Smooth muscle cell (in vitro differentiated cells): ENCODE measurements at regions not wholly inside any gene's neighbourhood (a gene's known extent, or its start where the extent isn't known, plus 50 kb on each side); places are given as distances from the start of the nearest gene placed in this dataset.
"Not testable (repeated sequence)": the region's sequence is repeated elsewhere in the genome, so short reads cannot be mapped to it uniquely, and the experiment has no call there.

Source experiments
- DNase-seq: peaks from one replicate; lab custom pipeline; 2025; ENCODE audit not compliant: unreplicated experiment; lab: John Stamatoyannopoulos, UW
- H2AFZ ChIP-seq: fragments of 200-600 bp; sonication (generic); 2 replicates; pipeline ENCODE4 v1.6.0; 2016; ENCODE audit warnings: antibody characterized with exemption, low read depth, mild to moderate bottlenecking
- H3F3A ChIP-seq: fragments of 200-600 bp; sonication (generic); 2 replicates; pipeline ENCODE4 v1.6.0; 2017; ENCODE audit warnings: antibody characterized with exemption, low read depth
- H3K27ac ChIP-seq: fragments of 200-600 bp; sonication (generic); 2 replicates; pipeline ENCODE4 v1.5.1; 2016; ENCODE audit warnings: low read depth, mild to moderate bottlenecking
- H3K27me3 ChIP-seq: fragments of 200-600 bp; sonication (generic); 2 replicates; pipeline ENCODE4 v1.6.1; 2016; ENCODE audit warnings: low read depth, mild to moderate bottlenecking
- H3K36me3 ChIP-seq: fragments of 200-600 bp; sonication (generic); 2 replicates; pipeline ENCODE4 v1.5.1; 2016; ENCODE audit warnings: low read depth
- H3K4me1 ChIP-seq: fragments of 200-600 bp; sonication (generic); 2 replicates; pipeline ENCODE4 v1.5.1; 2016; ENCODE audit warnings: low read depth
- H3K4me2 ChIP-seq: fragments of 200-600 bp; sonication (generic); 2 replicates; pipeline ENCODE4 v1.6.0; 2016; ENCODE audit warnings: mild to moderate bottlenecking
- H3K4me3 ChIP-seq: fragments of 200-600 bp; sonication (generic); 2 replicates; pipeline ENCODE4 v1.5.1; 2016; ENCODE audit warnings: mild to moderate bottlenecking
- H3K79me2 ChIP-seq: fragments of 200-600 bp; sonication (generic); 2 replicates; pipeline ENCODE4 v1.6.0; 2016; ENCODE audit warnings: low read depth, mild to moderate bottlenecking
- H3K9ac ChIP-seq: fragments of 200-600 bp; sonication (generic); 2 replicates; pipeline ENCODE4 v1.6.0; 2016; ENCODE audit warnings: low read depth
- H3K9me3 ChIP-seq: fragments of 200-600 bp; sonication (generic); replicated peaks from 2 replicates; pipeline ENCODE4 v1.5.1; 2016; ENCODE audit warnings: low read depth
- H4K20me1 ChIP-seq: fragments of 200-600 bp; sonication (generic); 2 replicates; pipeline ENCODE4 v1.6.0; 2016; ENCODE audit warnings: low read depth
- CTCF ChIP-seq: fragments of 200-600 bp; sonication (generic); IDR thresholded peaks from 2 replicates; pipeline ENCODE4 v1.5.1; 2017; ENCODE audit warnings: borderline replicate concordance, mild to moderate bottlenecking, antibody characterized with exemption; ENCODE audit not compliant: insufficient read depth, poor library complexity, severe bottlenecking
- WGBS: methylation state at CpG from one replicate; pipeline ENCODE4 v1.1.7; 2016; ENCODE audit warnings: low lambda C conversion rate; 5-methylcytosine and 5-hydroxymethylcytosine counted together

- Histone ChIP-seq H3K79me2 (no peaks in the 10 kb centered on the region), H3F3A (no peaks in the 10 kb centered on the region), H3K4me3 (no peak overlapping the region), H3K9ac (no peak overlapping the region), H2AFZ (no peak overlapping the region), H4K20me1 (no peaks in the 10 kb centered on the region), H3K4me1 (no peaks in the 10 kb centered on the region), H3K27ac (no peak overlapping the region), H3K27me3 (peaks cover 17% of the 10 kb centered on the region), H3K9me3 (no peaks in the 10 kb centered on the region), H3K4me2 (no peak overlapping the region), H3K36me3 (no peaks in the 10 kb centered on the region)
- WGBS = 91% methylated on average over 3 of the region's 3 CpGs
- DNase-seq = no peak
- no peak for TF ChIP-seq CTCF
These were observed 83.3 kb upstream of the PNPT1 start for GRCh38 chr2:55776966-55777365.

- H3K27ac ChIP-seq = no peak overlapping the region
- H3K4me3 ChIP-seq = no peak overlapping the region
- H4K20me1 ChIP-seq = no peaks in the 10 kb centered on the region
- no peaks in the 10 kb centered on the region for H3K4me1 ChIP-seq
- no peak overlapping the region for H3K9ac ChIP-seq
- H3F3A ChIP-seq = no peaks in the 10 kb centered on the region
- TF ChIP-seq CTCF = no peak
- no peak for DNase-seq
- WGBS = 90% methylated on average over 2 of the region's 2 CpGs
- H3K27me3 ChIP-seq = peaks cover 17% of the 10 kb centered on the region
- no peaks in the 10 kb centered on the region for H3K79me2 ChIP-seq
- no peak overlapping the region for H3K4me2 ChIP-seq
- H3K36me3 ChIP-seq = no peaks in the 10 kb centered on the region
- no peak overlapping the region for H2AFZ ChIP-seq
- H3K9me3 ChIP-seq = no peaks in the 10 kb centered on the region
These were observed 82.8 kb upstream of the PNPT1 start for GRCh38 chr2:55776479-55776878.

- DNase-seq = no peak
- TF ChIP-seq CTCF = no peak
These were observed 82.2 kb upstream of the PNPT1 start for GRCh38 chr2:55775828-55776227.

GRCh38 chr2:55773651-55774050, 80.0 kb upstream of the PNPT1 start:
- H3K4me1 ChIP-seq, H3K79me2 ChIP-seq, H3K9me3 ChIP-seq, H4K20me1 ChIP-seq, H3K27ac ChIP-seq, DNase-seq, H3K36me3 ChIP-seq, H2AFZ ChIP-seq, H3K4me2 ChIP-seq, H3K9ac ChIP-seq, H3K4me3 ChIP-seq, H3F3A ChIP-seq: not testable (repeated sequence)
- no CpG with 5 or more reads among the region's 31 CpGs for WGBS
- peaks cover 34% of the 10 kb centered on the region for H3K27me3 ChIP-seq

More at GRCh38 chr2:55775828-55776227, 82.2 kb upstream of the PNPT1 start:
- H3K4me2 ChIP-seq = no peak overlapping the region
- no peaks in the 10 kb centered on the region for H3K9me3 ChIP-seq
- no peak overlapping the region for H3K9ac ChIP-seq
- no peak overlapping the region for H2AFZ ChIP-seq
- 78% methylated on average over 4 of the region's 4 CpGs for WGBS
- H3K36me3 ChIP-seq = no peaks in the 10 kb centered on the region
- H3K27ac ChIP-seq = no peak overlapping the region
- H3K27me3 ChIP-seq = peaks cover 23% of the 10 kb centered on the region
- H4K20me1 ChIP-seq = no peaks in the 10 kb centered on the region
- no peaks in the 10 kb centered on the region for H3F3A ChIP-seq
- no peak overlapping the region for H3K4me3 ChIP-seq
- no peaks in the 10 kb centered on the region for H3K4me1 ChIP-seq
- no peaks in the 10 kb centered on the region for H3K79me2 ChIP-seq
